ENCODE measurements at regions not wholly inside any gene's neighbourhood (a gene's known extent, or its start where the extent isn't known, plus 50 kb on each side); places are given as distances from the start of the nearest gene placed in this dataset.

DNA sequence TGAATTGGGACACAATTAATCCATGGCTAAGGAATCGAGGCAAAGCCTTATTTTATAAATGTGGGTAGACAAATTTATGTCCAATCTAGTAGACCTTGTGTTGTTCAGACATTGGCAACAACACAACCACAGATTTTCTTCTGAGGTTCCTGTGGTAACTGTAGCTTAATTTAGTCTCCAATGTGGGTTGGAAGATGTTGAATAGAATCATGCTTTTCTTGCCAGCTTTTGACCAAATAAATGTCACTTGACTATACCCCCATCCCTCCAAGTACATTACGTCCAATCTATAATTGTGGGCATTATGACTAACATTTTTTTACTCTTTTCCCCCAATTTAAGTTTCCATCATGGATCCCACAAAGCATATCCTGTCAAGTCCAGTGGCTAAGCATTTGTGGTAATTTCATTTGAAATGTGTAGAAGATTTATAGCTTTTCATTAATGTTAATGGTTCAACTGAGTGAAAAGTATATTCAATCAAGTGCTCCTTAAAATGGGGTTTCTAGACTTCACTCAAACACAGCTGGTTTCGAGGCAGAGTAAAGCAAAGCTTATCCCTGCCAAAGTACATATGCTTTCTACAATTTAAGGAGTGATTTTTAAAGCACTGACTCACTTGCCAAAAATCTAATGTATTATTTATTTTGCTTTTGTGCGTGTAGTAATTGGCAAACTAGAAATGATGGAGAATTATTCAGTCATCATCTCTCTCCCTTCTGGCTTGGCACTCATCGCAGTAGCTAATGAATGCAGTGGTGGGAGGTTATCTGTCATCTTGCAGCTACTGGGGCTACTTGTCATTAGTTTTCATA is 141.8 kb downstream of the FAM174A start:
- Histone ChIP-seq H3K79me1 (ENCODE audit: low read depth, low read length) (no peaks in the 10 kb centered on the region), H4K91ac (replicated peaks; ENCODE audit: insufficient read length, low read length) (no peak overlapping the region), H2BK15ac (ENCODE audit: low read length) (no peak overlapping the region), H3K4me3 (ENCODE audit: extremely low read depth in 1 of 4, insufficient read depth in 2 of 4, low read depth in 3 of 4, low read length in 4 of 4) (no peak overlapping the region), H2BK120ac (replicated peaks; ENCODE audit: low read depth, low read length) (no peak overlapping the region), H3K4me1 (replicated peaks in 1 of 4; ENCODE audit: control insufficient read depth in 3 of 4, insufficient read depth in 4 of 4, low read length in 3 of 4) (no peaks in the 10 kb centered on the region), H3K79me2 (ENCODE audit: control insufficient read depth in 1 of 2, insufficient read depth in 2 of 2, low read length in 2 of 2) (no peaks in the 10 kb centered on the region), H2AFZ (ENCODE audit: low read length) (no peak overlapping the region), H4K5ac (ENCODE audit: insufficient read length, low read depth, low read length) (no peak overlapping the region), H3K23me2 (ENCODE audit: low read depth, low read length) (no peaks in the 10 kb centered on the region), H3K27ac (ENCODE audit: low read depth, low read length) (no peak overlapping the region), H3K9ac (replicated peaks in 1 of 4; ENCODE audit: extremely low read depth in 1 of 4, low read depth in 3 of 4, low read length in 3 of 4) (no peak overlapping the region), H4K8ac (ENCODE audit: extremely low read depth, insufficient read depth, low read length) (no peak overlapping the region), H4K20me1 (replicated peaks in 1 of 2; ENCODE audit: control insufficient read depth in 1 of 2, insufficient read depth in 2 of 2, low read length in 2 of 2) (no peaks in the 10 kb centered on the region), H2BK12ac (ENCODE audit: low read depth, low read length) (no peak overlapping the region), H3K14ac (ENCODE audit: insufficient read length) (no peak overlapping the region), H2BK20ac (ENCODE audit: low read length) (no peak overlapping the region), H2AK5ac (ENCODE audit: low read depth, low read length) (no peak overlapping the region), H3K27me3 (replicated peaks in 1 of 4; ENCODE audit: control insufficient read depth in 3 of 4, extremely low read depth in 1 of 4, insufficient read depth in 3 of 4, low read length in 3 of 4) (no peaks in the 10 kb centered on the region), H3K23ac (ENCODE audit: insufficient read length) (no peak overlapping the region), H3K36me3 (ENCODE audit: control insufficient read depth in 2 of 4, insufficient read depth in 4 of 4, low read length in 3 of 4) (no peaks in the 10 kb centered on the region), H3K9me3 (ENCODE audit: insufficient read depth in 2 of 2, low read depth in 1 of 2, low read length in 1 of 2) (no peaks in the 10 kb centered on the region), H2BK5ac (ENCODE audit: low read depth, low read length) (no peak overlapping the region), H3K56ac (replicated peaks; ENCODE audit: insufficient read length, low read depth, low read length) (no peak overlapping the region), H3K4me2 (ENCODE audit: insufficient read depth in 1 of 2, low read depth in 2 of 2, low read length in 2 of 2) (no peak overlapping the region), H3K18ac (ENCODE audit: extremely low read depth, low read length) (no peak overlapping the region), H3K4ac (replicated peaks; ENCODE audit: insufficient read length, low read depth, low read length) (no peak overlapping the region)
- ChIA-PET CTCF (ENCODE audit: partially characterized antibody) (interaction anchor here (0.6 to 2.2 kb wide), 2 partner anchors 21 to 112 kb away, joined by 3 to 7 read pairs; no protein-coding TSS in a partner anchor), POLR2A (ENCODE audit: partially characterized antibody) (no interaction called here)
- FAIRE-seq (no peak), DNase-seq (ENCODE audit: low read depth in 1 of 2, low spot score in 2 of 2) (no peak)
- TF ChIP-seq SIX5 (IDR thresholded peaks at IDR 0.05; ENCODE audit: low read depth, low read length) (no peak), GTF2F1 (IDR thresholded peaks at IDR 0.05; ENCODE audit: borderline replicate concordance, low read depth, low read length) (no peak)
- TF ChIP-seq, protein P1, sequence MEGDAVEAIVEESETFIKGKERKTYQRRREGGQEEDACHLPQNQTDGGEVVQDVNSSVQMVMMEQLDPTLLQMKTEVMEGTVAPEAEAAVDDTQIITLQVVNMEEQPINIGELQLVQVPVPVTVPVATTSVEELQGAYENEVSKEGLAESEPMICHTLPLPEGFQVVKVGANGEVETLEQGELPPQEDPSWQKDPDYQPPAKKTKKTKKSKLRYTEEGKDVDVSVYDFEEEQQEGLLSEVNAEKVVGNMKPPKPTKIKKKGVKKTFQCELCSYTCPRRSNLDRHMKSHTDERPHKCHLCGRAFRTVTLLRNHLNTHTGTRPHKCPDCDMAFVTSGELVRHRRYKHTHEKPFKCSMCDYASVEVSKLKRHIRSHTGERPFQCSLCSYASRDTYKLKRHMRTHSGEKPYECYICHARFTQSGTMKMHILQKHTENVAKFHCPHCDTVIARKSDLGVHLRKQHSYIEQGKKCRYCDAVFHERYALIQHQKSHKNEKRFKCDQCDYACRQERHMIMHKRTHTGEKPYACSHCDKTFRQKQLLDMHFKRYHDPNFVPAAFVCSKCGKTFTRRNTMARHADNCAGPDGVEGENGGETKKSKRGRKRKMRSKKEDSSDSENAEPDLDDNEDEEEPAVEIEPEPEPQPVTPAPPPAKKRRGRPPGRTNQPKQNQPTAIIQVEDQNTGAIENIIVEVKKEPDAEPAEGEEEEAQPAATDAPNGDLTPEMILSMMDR (IDR thresholded peaks at IDR 0.05; ENCODE audit: control extremely low read depth in 1 of 3, insufficient read depth in 1 of 3, low read depth in 1 of 3, low read length in 3 of 3) = no peak
- TF ChIP-seq, protein P2, sequence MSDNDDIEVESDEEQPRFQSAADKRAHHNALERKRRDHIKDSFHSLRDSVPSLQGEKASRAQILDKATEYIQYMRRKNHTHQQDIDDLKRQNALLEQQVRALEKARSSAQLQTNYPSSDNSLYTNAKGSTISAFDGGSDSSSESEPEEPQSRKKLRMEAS (IDR thresholded peaks at IDR 0.05) = no peak
- WGBS, 2 experiments (ENCODE audit: extremely low coverage in 1 of 2, insufficient coverage in 1 of 2, insufficient read length in 1 of 2, insufficient replicate concordance in 2 of 2, low coverage in 1 of 2, low lambda C conversion rate in 2 of 2, missing lambda C conversion rate in 1 of 2) = 86% methylated on average over 5 of the region's 5 CpGs; no CpG with 5 or more reads in 1 of the 2 experiments

All from H1 (cell line).